Ovary (tissue), 7 donors: ENCODE measurements at regions not wholly inside any gene's neighbourhood (a gene's known extent, or its start where the extent isn't known, plus 50 kb on each side); places are given as distances from the start of the nearest gene placed in this dataset.

Source experiments
- DNase-seq, 5 donors: peaks; one replicate each; pipeline ENCODE4 v3.0.0-alpha.2; 2019 to 2020
- H3K27ac ChIP-seq, 2 donors: fragments of 200-600 bp; one replicate each; pipeline versions ENCODE4 v1.5.1 to v1.8.0; 2019 to 2022
- H3K27me3 ChIP-seq: fragments of 200-600 bp; one replicate; pipeline ENCODE4 v1.8.0; 2022
- H3K36me3 ChIP-seq: fragments of 200-600 bp; sonication (generic); one replicate; pipeline ENCODE4 v1.5.1; 2019
- H3K4me1 ChIP-seq: one replicate; pipeline ENCODE4 v1.8.1; 2013; ENCODE audit warnings: mild to moderate bottlenecking, moderate library complexity; ENCODE audit not compliant: insufficient read depth
- H3K4me3 ChIP-seq: fragments of 200-600 bp; sonication (generic); one replicate; pipeline ENCODE4 v1.5.1; 2017
- H3K9me3 ChIP-seq, 2 donors: fragments of 200-600 bp in 1 of 2; sonication (generic) in 1 of 2; one replicate each; pipeline versions ENCODE4 v1.5.1 to v1.8.1; 2013 to 2019; ENCODE audit warnings: mild to moderate bottlenecking in 1 of 2, moderate library complexity in 1 of 2
- EP300 ChIP-seq: sonication (generic); formaldehyde crosslinking; IDR thresholded peaks from one replicate; pipeline ENCODE4 v1.6.1; 2017; ENCODE audit warnings: antibody characterized with exemption
- POLR2A ChIP-seq: fragments of 450-650 bp; IDR thresholded peaks from one replicate; pipeline ENCODE4 v1.6.1; 2017; ENCODE audit warnings: antibody characterized with exemption, mild to moderate bottlenecking, moderate library complexity
- whole genome bisulfite sequencing, 3 donors: extraction: QIAGEN DNeasy Blood & Tissue Kit in 1 of 3; methylation state at CpG; one replicate each; pipeline versions ENCODE4 v1.1.5 to v1.1.7; 2013 to 2017; 5-methylcytosine and 5-hydroxymethylcytosine counted together
- intact Hi-C, 4 donors: fragments of 100-400 bp; cut with DNase I; formaldehyde crosslinking; loops; one replicate each; pipeline versions ENCODE4 v1.11.0 to v1.15.1; 2022 to 2023
- TF ChIP-seq, protein P1 (sequence below), 3 donors: fragments of 450-650 bp in 2 of 3; fragments of 200-600 bp in 1 of 3; IDR thresholded peaks; one replicate each; pipeline versions ENCODE4 v1.5.1 to v1.8.0; 2016 to 2022; ENCODE audit warnings: antibody characterized with exemption in 3 of 3, mild to moderate bottlenecking in 1 of 3
- donor health status: DM: no; HTN: no; CAD: no; lungs with moderate emphysema.
- donor health status: DM: no; HTN: no; CAD: no.
- donor health status: Bipolar disorder and iron deficiency.
- donor health status: DM: no; HTN: no; CAD: no.
- donor health status: DM: yes; HTN: yes; CAD: no.

DNA sequence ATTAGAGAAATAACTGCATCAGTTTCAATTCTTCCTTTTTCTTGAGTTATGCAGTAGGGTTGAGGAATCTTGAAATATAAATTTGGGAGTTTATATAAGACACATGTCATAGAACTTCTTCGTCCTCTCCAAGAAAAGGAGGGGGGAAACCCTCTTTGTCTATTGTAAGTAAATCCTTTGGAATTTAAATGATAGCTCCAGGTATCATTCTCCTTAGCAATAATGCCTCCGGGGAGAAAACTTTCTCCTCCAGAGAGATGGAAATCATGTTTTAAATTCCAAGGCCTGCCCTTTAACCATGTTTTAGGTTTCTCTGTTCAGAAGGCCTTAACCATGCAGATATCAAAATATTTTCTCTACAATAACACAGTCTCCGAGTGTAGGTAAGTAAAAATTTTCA is 899.7 kb upstream of the GCFC2 start:
- no peak for DNase-seq
- intact Hi-C loops = no loop called here
- Histone ChIP-seq H3K27me3 (no peaks in the 10 kb centered on the region), H3K4me1 (no peaks in the 10 kb centered on the region), H3K4me3 (no peak overlapping the region), H3K36me3 (no peaks in the 10 kb centered on the region), H3K9me3 (no peaks in the 10 kb centered on the region), H3K27ac (no peak overlapping the region)
- WGBS, 3 donors = 71 to 80% (median 72%) methylated on average over 3 of the region's 3 CpGs
- TF ChIP-seq POLR2A (no peak), EP300 (no peak)
- TF ChIP-seq, protein P1, sequence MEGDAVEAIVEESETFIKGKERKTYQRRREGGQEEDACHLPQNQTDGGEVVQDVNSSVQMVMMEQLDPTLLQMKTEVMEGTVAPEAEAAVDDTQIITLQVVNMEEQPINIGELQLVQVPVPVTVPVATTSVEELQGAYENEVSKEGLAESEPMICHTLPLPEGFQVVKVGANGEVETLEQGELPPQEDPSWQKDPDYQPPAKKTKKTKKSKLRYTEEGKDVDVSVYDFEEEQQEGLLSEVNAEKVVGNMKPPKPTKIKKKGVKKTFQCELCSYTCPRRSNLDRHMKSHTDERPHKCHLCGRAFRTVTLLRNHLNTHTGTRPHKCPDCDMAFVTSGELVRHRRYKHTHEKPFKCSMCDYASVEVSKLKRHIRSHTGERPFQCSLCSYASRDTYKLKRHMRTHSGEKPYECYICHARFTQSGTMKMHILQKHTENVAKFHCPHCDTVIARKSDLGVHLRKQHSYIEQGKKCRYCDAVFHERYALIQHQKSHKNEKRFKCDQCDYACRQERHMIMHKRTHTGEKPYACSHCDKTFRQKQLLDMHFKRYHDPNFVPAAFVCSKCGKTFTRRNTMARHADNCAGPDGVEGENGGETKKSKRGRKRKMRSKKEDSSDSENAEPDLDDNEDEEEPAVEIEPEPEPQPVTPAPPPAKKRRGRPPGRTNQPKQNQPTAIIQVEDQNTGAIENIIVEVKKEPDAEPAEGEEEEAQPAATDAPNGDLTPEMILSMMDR (IDR thresholded peaks at IDR 0.05) = no peak

DNA sequence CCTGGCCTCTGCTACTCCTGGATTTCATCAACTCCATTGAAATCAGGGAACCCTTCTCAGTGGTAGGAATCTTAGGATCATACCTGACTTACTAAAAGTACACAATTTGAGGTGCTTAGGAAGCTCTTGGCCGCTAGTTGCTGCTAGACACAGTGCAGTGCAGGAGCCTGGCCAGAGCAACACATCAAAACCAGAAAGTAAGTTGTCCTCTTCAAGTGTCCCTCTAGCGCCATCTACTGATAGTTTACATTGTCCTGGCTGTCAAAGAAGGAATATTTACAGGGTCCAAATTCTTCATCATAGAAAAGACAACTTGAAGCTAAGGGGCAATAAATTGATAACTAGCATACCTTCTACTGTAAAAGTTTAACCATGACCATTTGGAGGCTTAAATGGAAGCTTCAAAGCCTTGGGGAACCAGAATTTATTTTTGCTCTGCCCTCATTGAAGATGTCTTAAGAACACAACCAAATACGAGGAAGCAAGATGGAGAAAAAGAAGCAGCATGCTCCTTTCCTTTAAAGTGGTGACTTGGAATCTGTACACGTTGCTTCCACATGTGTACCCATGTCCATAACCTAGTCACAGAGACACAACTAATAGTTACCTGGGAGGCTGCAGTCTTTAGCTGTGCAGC is 889.1 kb upstream of the GCFC2 start:
- peak in 2 of 5 donors; percentile 18 to 29 for DNase-seq
- Histone ChIP-seq H3K27ac (no peak overlapping the region), H3K4me1 (no peaks in the 10 kb centered on the region), H3K4me3 (no peak overlapping the region), H3K36me3 (no peaks in the 10 kb centered on the region), H3K27me3 (no peaks in the 10 kb centered on the region), H3K9me3 (no peaks in the 10 kb centered on the region)
- TF ChIP-seq, protein P1 (IDR thresholded peaks at IDR 0.05) = no peak
- TF ChIP-seq EP300 (no peak), POLR2A (no peak)
- intact Hi-C loops = loop anchor here in 1 of 4 donors (10.0 kb wide), 1 partner anchor 815 kb away; no protein-coding TSS in a partner anchor
- 13 to 22% (median 20%) methylated on average over 4 of the region's 4 CpGs for WGBS, 3 donors

DNA sequence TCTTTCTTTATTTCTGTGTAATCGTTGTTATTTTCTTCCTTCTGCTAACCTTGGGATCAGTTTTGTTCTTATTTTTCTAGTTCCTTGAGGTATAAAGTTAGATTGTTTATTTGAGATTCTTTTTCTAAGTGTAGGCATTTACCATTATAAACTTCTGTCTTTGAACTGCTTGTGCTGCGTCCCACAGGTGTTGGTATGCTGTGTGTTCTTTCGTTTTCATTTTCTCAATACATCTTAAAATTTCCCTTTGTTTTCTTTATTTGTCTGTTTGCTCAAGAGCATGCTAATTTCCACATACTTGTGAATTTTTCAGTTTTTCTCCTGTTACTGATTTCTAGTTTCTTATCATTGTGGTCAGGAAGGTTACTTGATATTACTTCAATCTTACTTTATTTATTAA is 873.8 kb upstream of the GCFC2 start:
- H3K4me1 ChIP-seq = no peaks in the 10 kb centered on the region
- no peaks in the 10 kb centered on the region for H3K36me3 ChIP-seq
- no peak overlapping the region for H3K4me3 ChIP-seq
- 65 to 88% (median 86%) methylated on average over 3 of the region's 3 CpGs for WGBS, 3 donors
- no peak for DNase-seq
- TF ChIP-seq POLR2A (no peak), EP300 (no peak)
- TF ChIP-seq, protein P1 (IDR thresholded peaks at IDR 0.05) = no peak
- H3K9me3 ChIP-seq = no peaks in the 10 kb centered on the region
- intact Hi-C loops = no loop called here
- no peak overlapping the region for H3K27ac ChIP-seq
- no peaks in the 10 kb centered on the region for H3K27me3 ChIP-seq

DNA sequence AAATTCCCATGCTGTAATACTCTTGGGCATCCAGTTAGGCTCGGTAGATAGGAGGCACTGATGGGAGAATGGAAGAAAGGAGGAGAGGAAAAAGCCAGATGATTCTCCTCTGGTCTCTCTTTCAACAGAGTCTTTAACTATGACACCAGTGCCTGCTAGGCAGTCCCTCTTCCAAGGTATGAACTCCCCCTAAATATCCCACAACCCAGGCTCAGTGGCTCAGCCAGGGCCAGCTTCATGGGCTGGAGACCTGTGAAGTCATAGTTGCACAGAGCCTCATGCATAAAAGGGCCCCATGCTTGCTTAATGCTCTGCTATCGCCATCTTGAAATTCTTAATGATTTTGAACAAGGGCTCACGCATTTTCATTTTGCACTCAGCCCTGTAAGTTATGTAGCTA is 869.2 kb upstream of the GCFC2 start:
- H3K27me3 ChIP-seq = no peaks in the 10 kb centered on the region
- H3K9me3 ChIP-seq = no peaks in the 10 kb centered on the region
- TF ChIP-seq POLR2A = no peak
- TF ChIP-seq, protein P1 (IDR thresholded peaks at IDR 0.05) = no peak
- no peaks in the 10 kb centered on the region for H3K36me3 ChIP-seq
- intact Hi-C loops = no loop called here
- 85 to 94% (median 93%) methylated on average over 3 of the region's 3 CpGs for WGBS, 3 donors
- DNase-seq = no peak
- H3K4me3 ChIP-seq = no peak overlapping the region
- H3K4me1 ChIP-seq = no peaks in the 10 kb centered on the region
- no peak overlapping the region for H3K27ac ChIP-seq
